Stimulated activated CD4-positive, alpha-beta T cell treated with anti-CD3 and anti-CD28 coated beads, Interleukin-4, amount 100 ng/mL, for 4 hours (primary cell): ENCODE measurements at regions not wholly inside any gene's neighbourhood (a gene's known extent, or its start where the extent isn't known, plus 50 kb on each side); places are given as distances from the start of the nearest gene placed in this dataset.
A peak's percentile ranks its signal among the peaks of the same experiment; 100 is the strongest.

ENCODE experiments used
- DNase-seq, 2 experiments: peaks; one replicate each; pipeline ENCODE4 v3.0.0-alpha.2; 2020

DNA sequence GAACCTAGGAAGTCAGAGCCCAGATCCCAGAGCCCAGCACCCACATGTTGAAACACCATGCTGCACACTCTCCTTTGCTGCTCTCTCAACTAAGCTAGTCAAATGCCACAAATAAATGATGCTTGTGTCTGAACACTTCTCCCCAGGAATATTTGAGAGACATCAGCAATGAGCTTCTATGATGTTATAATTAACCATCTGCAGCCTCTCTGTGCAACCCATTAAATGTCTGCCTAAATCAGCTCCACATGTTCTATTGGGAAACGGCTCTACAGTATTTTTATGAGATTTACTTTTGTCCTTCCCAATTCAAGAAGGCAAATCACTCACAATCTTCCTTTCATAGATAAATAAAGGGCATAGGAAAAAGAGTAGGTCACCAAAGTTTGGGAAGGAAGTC, 266.8 kb upstream of the PARD3B start:
- DNase-seq = no peak

GRCh38 chr2:204279819-204280218, 265.5 kb upstream of the PARD3B start:
- DNase-seq = no peak

DNA sequence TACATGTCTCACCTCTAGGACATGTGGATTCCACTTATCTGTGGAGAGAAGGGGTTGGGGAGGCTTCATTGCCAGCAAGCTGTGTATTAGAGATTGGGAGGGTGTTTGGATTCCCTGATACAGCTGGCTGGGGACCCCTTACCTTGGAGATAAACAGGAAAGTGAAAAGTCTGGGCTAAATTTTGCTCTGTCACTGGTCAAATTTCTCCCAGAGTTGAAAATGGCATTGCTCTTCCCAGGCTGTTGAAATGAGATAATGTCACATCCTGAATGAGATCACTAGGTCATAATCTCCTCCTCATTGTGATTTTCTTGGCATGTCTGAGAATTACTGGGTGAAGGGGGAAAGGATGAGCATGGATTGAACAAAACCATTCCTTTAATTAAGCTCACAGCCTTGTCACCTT, 265.0 kb upstream of the PARD3B start:
- DNase-seq = no peak

GRCh38 chr2:204282081-204282480, 263.2 kb upstream of the PARD3B start:
- no peak for DNase-seq

DNA sequence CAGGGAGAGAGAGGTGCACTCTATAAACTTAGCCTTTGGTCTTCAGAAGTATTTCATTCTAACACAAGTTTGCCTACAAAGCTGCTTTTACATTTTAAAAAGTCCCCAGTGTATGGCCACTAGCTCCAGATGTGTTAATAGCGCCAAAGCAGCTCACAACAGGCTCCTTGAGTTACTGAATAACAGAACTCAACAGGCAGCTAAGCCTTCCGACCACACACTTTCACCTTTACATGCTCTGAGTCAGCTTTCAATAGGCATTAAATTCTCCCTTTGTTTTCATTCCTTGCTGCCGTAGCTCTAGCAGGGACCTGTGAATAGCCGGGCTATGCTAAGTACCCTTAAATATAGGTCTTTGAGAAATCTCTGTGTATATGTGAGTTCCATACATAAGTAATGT, 262.8 kb upstream of the PARD3B start:
- DNase-seq = no peak

- DNase-seq = no peak
These were observed 256.2 kb upstream of the PARD3B start for GRCh38 chr2:204289066-204289465.

DNA sequence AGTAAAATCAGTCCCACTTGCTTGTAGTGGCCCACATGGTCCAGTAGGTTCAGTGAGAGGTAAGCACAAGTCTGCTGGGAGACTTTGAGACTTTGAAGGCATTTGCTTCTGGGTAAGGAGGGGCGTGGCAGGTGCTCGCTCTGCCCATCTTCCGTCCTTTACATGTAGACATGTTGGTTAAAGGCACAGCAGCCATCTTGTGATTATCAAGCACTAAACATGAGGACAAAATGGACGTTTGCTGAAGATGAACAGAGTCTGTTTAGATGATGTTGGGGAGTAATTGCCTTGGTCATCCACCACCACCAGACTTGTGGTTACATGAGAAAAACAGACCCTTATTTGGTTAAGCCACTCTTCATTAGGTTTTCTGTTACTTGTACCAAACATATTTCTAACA, 252.8 kb upstream of the PARD3B start:
- DNase-seq = no peak

GRCh38 chr2:204293884-204294747, 251.2 kb upstream of the PARD3B start:
- DNase-seq = no peak

DNA sequence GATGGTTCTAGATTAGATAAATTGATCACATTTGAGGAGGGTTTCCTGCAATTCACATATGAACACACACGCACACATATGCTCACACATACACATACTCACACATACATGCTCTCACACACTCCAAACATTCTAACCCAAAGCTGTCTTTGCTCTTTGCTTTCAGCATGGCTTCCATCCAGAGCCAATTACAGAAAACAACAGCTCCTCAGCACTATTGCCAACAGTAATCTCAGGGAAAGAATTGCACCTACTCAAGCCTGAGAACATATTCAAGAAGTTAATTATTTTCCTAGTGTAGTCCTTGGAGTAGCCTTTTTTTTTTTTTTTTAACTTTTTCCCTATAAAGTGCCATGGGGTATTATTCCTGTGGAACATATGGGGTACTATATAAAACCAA, 246.9 kb upstream of the PARD3B start:
- DNase-seq = no peak

- no peak for DNase-seq
These were observed 245.5 kb upstream of the PARD3B start for GRCh38 chr2:204299766-204300165.

GRCh38 chr2:204306667-204307066, 238.6 kb upstream of the PARD3B start:
- no peak for DNase-seq

DNA sequence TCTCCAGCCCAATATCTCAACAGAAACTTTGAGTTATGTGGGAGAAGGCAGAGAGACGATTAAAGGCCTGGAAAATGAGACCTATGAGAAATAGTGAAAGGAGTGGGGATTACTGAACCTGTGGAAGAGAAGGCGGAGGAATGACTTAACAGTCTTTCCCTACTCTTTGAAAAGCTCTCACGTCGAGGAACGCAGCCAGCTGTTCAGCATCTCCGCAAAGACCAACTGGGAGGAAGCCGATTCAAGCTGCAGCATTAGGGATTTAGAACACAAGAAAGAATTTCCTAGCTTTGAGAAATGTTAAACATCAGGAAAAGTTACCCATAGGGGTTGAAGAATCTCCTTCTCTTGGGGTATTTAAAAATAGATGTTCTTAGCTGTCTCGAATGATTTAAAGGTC, 233.2 kb upstream of the PARD3B start:
- no peak for DNase-seq

GRCh38 chr2:204313256-204313655, 232.0 kb upstream of the PARD3B start:
- no peak for DNase-seq

DNA sequence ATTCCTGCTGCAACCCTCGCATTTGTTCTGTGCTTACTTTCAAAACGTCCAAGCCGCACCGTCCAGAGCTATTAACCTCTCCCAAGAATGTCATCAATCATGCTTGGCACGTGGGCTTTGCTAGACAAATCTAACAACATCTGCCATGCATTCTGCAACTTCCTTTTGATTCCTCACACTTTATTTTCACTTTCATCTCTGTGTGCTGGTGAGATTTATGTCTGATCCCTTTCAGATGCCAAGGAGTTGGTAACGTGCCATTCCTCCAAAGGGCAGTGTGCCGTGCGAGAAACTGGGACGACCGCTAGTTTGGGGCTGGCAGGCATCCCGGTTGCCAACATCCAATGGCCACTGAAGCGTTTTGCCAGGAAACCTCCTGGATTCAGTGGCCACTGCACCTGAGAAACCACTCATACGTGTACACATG, 230.0 kb upstream of the PARD3B start:
- no peak for DNase-seq

- no peak for DNase-seq
These were observed 227.6 kb upstream of the PARD3B start for GRCh38 chr2:204317640-204318039.

- DNase-seq = no peak
These were observed 224.1 kb upstream of the PARD3B start for GRCh38 chr2:204321027-204321800.

- DNase-seq = no peak
These were observed 223.1 kb upstream of the PARD3B start for GRCh38 chr2:204321910-204322751.

DNA sequence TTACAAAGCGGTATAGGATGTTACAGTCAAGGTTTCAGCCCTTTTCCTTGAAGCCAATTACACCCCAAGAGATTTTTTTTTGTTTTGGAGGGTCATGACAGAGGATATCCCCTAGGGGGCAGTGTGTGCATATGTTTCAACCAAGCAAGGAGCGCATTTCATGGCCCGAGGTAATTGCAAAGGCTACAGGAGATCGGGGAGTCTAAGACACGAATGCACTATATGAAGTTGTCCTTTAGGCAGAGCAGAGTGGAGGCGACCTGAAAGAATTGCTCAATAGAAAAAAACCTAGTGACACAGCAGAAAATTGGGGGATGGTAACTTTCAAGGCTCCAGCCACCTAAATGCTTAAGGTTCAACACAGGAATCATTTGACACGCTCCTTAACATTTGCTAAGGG, 219.8 kb upstream of the PARD3B start:
- peak; percentile 22 to 36 for DNase-seq

DNA sequence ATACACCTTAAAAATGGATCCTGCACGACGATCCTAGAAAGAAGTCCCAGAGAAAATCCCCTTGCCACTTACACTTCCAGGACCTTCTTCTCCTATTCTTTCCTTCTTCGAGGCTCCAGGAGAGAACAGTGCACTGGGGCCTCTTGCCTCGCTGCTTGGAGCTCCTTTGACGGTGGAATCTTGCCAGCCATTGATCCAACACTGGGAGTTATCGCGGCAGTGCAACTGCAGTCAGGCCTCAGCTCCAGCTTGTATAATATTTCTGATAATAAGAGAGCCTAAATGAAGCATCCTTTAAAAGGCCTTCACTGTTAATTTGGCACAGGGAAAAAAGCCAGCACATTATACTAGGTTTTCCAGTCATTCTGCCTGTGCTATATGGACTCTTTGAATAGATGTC, 216.9 kb upstream of the PARD3B start:
- no peak for DNase-seq

- no peak for DNase-seq
These were observed 216.3 kb upstream of the PARD3B start for GRCh38 chr2:204329016-204329415.

DNA sequence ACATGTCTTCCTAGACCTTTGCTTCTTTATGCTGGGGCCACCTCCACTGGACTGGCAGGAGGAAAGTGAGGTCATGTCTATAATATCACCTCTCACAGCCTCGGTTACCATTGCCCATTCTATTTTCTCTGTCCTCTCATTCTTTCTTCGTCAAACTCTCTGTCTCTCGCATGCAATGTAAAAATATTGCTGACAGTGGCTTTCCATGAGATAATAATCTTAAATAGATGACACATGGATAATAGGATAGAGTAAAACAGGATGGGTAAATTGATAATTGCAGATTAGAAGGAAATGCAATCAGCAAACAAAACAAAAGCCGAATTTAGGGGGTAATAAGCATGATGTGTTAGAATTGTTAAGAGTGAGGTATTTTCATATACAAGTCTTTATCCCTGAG, 215.7 kb upstream of the PARD3B start:
- DNase-seq = no peak

- DNase-seq = no peak
These were observed 214.1 kb upstream of the PARD3B start for GRCh38 chr2:204331180-204331579.

- no peak for DNase-seq
These were observed 213.3 kb upstream of the PARD3B start for GRCh38 chr2:204331988-204332387.
